ENCODE measurements at regions not wholly inside any gene's neighbourhood (a gene's known extent, or its start where the extent isn't known, plus 50 kb on each side); places are given as distances from the start of the nearest gene placed in this dataset.

DNA sequence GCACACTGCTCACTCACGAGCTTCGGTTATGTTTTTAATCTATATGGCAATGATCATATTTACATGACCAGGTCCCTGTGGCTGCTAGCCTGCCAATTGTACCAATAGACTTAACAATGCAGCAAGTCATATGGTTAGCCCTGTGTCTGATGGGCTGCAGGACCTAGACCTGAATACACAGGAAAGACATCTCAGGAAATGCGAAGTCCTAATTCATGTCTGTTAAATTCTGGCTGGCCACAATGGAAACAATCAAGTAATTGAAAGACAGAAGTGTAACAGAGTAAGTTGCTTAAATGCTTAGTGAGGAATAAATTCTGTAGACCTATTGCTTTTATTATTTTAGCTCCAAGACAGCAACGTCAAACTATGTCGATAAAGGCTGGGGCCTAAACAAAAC is 112.4 kb upstream of the FZD8 start:
- DNase-seq (ENCODE audit: insufficient read length, low spot score, missing footprints): no peak
- H3K4me2 ChIP-seq (ENCODE audit: insufficient read depth, low read length): no peak overlapping the region

GRCh38 chr10:35752469-35753461 is 110.7 kb upstream of the FZD8 start:
- Histone ChIP-seq H3K36me3 (ENCODE audit: insufficient read depth, low read length) (no peaks in the 10 kb centered on the region), H3K79me2 (ENCODE audit: insufficient read depth, low read length) (no peaks in the 10 kb centered on the region), H3K27me3 (ENCODE audit: insufficient read depth, low read length) (no peaks in the 10 kb centered on the region), H3K27ac (ENCODE audit: low read depth, low read length) (peak overlapping the region; percentile 5), H3K4me1 (ENCODE audit: insufficient read depth, low read length) (no peaks in the 10 kb centered on the region), H4K20me1 (ENCODE audit: insufficient read depth, low read length) (no peaks in the 10 kb centered on the region), H3K9me3 (ENCODE audit: low read depth, low read length) (no peaks in the 10 kb centered on the region), H3K4me3 (ENCODE audit: insufficient read depth, low read length) (no peak overlapping the region), H3K4me2 (ENCODE audit: insufficient read depth, low read length) (peak overlapping the region; percentile 48), H2AFZ (ENCODE audit: low read length) (no peak overlapping the region)
- TF ChIP-seq, protein P1, sequence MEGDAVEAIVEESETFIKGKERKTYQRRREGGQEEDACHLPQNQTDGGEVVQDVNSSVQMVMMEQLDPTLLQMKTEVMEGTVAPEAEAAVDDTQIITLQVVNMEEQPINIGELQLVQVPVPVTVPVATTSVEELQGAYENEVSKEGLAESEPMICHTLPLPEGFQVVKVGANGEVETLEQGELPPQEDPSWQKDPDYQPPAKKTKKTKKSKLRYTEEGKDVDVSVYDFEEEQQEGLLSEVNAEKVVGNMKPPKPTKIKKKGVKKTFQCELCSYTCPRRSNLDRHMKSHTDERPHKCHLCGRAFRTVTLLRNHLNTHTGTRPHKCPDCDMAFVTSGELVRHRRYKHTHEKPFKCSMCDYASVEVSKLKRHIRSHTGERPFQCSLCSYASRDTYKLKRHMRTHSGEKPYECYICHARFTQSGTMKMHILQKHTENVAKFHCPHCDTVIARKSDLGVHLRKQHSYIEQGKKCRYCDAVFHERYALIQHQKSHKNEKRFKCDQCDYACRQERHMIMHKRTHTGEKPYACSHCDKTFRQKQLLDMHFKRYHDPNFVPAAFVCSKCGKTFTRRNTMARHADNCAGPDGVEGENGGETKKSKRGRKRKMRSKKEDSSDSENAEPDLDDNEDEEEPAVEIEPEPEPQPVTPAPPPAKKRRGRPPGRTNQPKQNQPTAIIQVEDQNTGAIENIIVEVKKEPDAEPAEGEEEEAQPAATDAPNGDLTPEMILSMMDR (IDR thresholded peaks at IDR 0.05; ENCODE audit: extremely low read depth, low read depth, low read length): no peak
- peak; percentile 1 for DNase-seq (ENCODE audit: insufficient read length, low spot score, missing footprints)

More for the DNA sequence above, 112.4 kb upstream of the FZD8 start:
- TF ChIP-seq, protein P1 (IDR thresholded peaks at IDR 0.05; ENCODE audit: extremely low read depth, low read depth, low read length): no peak
- no peak overlapping the region for H3K27ac ChIP-seq (ENCODE audit: low read depth, low read length)
- H3K9me3 ChIP-seq (ENCODE audit: low read depth, low read length): no peaks in the 10 kb centered on the region
- no peak overlapping the region for H3K4me3 ChIP-seq (ENCODE audit: insufficient read depth, low read length)
- no peaks in the 10 kb centered on the region for H3K79me2 ChIP-seq (ENCODE audit: insufficient read depth, low read length)
- no peaks in the 10 kb centered on the region for H3K27me3 ChIP-seq (ENCODE audit: insufficient read depth, low read length)
- no peak overlapping the region for H2AFZ ChIP-seq (ENCODE audit: low read length)
- no peaks in the 10 kb centered on the region for H3K36me3 ChIP-seq (ENCODE audit: insufficient read depth, low read length)
- no peaks in the 10 kb centered on the region for H4K20me1 ChIP-seq (ENCODE audit: insufficient read depth, low read length)
- no peaks in the 10 kb centered on the region for H3K4me1 ChIP-seq (ENCODE audit: insufficient read depth, low read length)

GRCh38 chr10:35751347-35751746 is 109.3 kb upstream of the FZD8 start:
- Histone ChIP-seq H2AFZ (ENCODE audit: low read length) (no peak overlapping the region), H3K4me1 (ENCODE audit: insufficient read depth, low read length) (no peaks in the 10 kb centered on the region), H3K79me2 (ENCODE audit: insufficient read depth, low read length) (no peaks in the 10 kb centered on the region), H3K4me3 (ENCODE audit: insufficient read depth, low read length) (no peak overlapping the region), H3K4me2 (ENCODE audit: insufficient read depth, low read length) (no peak overlapping the region), H3K9me3 (ENCODE audit: low read depth, low read length) (no peaks in the 10 kb centered on the region), H4K20me1 (ENCODE audit: insufficient read depth, low read length) (no peaks in the 10 kb centered on the region), H3K36me3 (ENCODE audit: insufficient read depth, low read length) (no peaks in the 10 kb centered on the region), H3K27me3 (ENCODE audit: insufficient read depth, low read length) (no peaks in the 10 kb centered on the region), H3K27ac (ENCODE audit: low read depth, low read length) (no peak overlapping the region)
- TF ChIP-seq, protein P1 (IDR thresholded peaks at IDR 0.05; ENCODE audit: extremely low read depth, low read depth, low read length): no peak
- DNase-seq (ENCODE audit: insufficient read length, low spot score, missing footprints): no peak

GRCh38 chr10:35749230-35749629 is 107.1 kb upstream of the FZD8 start:
- Histone ChIP-seq H3K79me2 (ENCODE audit: insufficient read depth, low read length) (no peaks in the 10 kb centered on the region), H2AFZ (ENCODE audit: low read length) (no peak overlapping the region), H3K4me2 (ENCODE audit: insufficient read depth, low read length) (no peak overlapping the region), H3K9me3 (ENCODE audit: low read depth, low read length) (no peaks in the 10 kb centered on the region), H3K36me3 (ENCODE audit: insufficient read depth, low read length) (no peaks in the 10 kb centered on the region), H3K4me1 (ENCODE audit: insufficient read depth, low read length) (no peaks in the 10 kb centered on the region), H3K27ac (ENCODE audit: low read depth, low read length) (no peak overlapping the region), H3K27me3 (ENCODE audit: insufficient read depth, low read length) (no peaks in the 10 kb centered on the region), H3K4me3 (ENCODE audit: insufficient read depth, low read length) (no peak overlapping the region), H4K20me1 (ENCODE audit: insufficient read depth, low read length) (no peaks in the 10 kb centered on the region)
- DNase-seq (ENCODE audit: insufficient read length, low spot score, missing footprints): no peak
- TF ChIP-seq, protein P1 (IDR thresholded peaks at IDR 0.05; ENCODE audit: extremely low read depth, low read depth, low read length): no peak

Measured in osteoblast (primary cell).